ENCODE measurements at regions not wholly inside any gene's neighbourhood (a gene's known extent, or its start where the extent isn't known, plus 50 kb on each side); places are given as distances from the start of the nearest gene placed in this dataset.
A peak's percentile ranks its signal among the peaks of the same experiment; 100 is the strongest.

DNA sequence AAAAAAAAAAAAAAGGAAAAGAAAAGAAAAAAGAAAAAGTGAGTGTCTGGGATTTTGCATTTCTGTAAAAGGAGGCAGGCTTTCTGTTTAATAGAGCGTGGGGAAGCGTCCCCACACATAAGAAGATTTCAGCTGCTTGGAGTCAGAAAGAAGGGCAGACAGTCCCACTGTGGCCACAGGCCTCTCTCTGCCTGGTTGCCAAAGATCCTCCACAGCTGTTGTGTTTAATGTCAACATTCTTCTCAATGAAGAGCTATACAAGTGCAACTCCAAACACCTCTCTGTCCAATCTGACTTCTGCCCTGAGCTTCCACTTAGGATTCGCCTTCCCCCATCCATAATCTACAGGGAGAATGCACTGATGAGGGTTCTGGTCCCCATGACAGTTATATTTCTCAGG lies 64.3 kb upstream of the MLN start:
- H3K27me3 Mint-ChIP-seq, result peaks cover 28 to 41% of the 10 kb centered on the region in 2 donors
- H3K4me3 Mint-ChIP-seq, result no peak overlapping the region
- no peak for DNase-seq
- no peak overlapping the region for H3K27ac Mint-ChIP-seq
- H3K4me1 Mint-ChIP-seq, result peaks cover 0 to 1% of the 10 kb centered on the region in 2 donors
- H3K9me3 Mint-ChIP-seq, result peaks cover 9% of the 10 kb centered on the region in 2 donors
- H3K36me3 Mint-ChIP-seq, result peaks cover 0 to 5% of the 10 kb centered on the region in 2 donors
- no peak for ATAC-seq (replicated peaks)

DNA sequence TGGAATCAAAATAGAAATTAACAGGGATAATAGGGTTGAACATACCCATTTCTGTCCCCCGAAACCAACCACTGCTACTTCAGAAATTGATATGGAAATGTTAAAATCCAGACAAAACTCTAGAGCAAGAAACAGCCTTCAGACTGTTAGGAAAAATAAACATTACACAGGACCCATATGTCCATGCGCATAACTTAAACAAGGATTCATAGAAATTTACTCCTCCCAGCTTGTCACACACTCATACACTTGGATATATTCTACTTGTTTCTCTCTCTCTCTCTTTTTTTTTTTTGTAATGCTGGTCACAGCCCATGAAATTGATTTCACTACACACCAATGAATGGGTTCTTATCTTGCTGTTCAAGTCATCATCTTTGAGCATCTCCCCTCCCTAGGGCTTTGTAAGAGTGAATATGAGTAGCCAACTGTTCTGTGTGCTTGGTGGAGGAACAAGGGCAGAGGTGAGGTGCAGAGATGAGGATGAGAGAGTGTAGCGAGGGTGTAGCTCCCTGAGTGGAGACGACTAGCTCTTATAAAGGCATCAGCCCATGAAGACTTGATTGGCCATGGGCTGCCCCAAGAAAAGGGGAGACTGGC lies 61.8 kb upstream of the MLN start:
- H3K27ac Mint-ChIP-seq, result no peak overlapping the region
- peaks cover 9% of the 10 kb centered on the region in 2 donors for H3K9me3 Mint-ChIP-seq
- ATAC-seq (replicated peaks), result no peak
- H3K4me1 Mint-ChIP-seq, result peaks cover 5 to 7% of the 10 kb centered on the region in 2 donors
- no peak overlapping the region for H3K4me3 Mint-ChIP-seq
- H3K36me3 Mint-ChIP-seq, result peaks cover 0 to 5% of the 10 kb centered on the region in 2 donors
- DNase-seq, result no peak
- H3K27me3 Mint-ChIP-seq, result peaks cover 34 to 44% of the 10 kb centered on the region in 2 donors

DNA sequence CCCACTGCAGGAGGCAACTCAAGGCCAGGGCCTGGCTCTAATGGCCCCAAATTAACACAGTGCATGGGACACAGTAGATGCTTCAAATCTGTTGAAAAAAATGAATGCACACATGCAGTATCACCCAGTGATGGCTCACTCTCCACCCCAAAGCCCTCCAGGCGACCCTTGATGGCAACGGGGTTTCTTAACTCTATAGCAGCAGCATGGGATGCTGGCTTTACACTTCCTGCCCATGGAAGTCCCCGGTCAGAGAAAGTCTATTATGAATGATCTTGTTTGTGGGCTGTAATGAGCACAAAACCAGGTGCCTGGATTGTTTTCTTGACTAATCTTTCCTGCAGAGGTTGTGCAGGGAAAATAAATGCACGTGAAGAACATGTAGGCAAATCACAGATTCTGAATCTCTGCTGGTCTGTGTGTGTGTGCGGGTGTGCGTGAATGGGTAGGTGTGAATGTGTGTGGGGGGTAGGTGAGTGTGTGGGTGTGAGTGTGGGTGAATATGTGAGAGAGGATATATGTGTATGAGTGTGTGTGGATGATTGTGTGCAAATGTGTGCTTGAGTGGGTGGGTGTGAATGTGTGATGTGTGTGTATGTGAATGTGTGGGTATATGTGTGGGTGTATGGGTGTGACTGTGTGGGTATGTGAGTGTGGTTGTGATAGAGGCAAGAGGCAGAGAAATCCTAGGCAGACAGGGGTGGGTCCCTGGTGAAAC lies 60.1 kb upstream of the MLN start:
- H3K4me3 Mint-ChIP-seq, result no peak overlapping the region
- H3K27me3 Mint-ChIP-seq, result peaks cover 39 to 47% of the 10 kb centered on the region in 2 donors
- no peak for DNase-seq
- peaks cover 0 to 5% of the 10 kb centered on the region in 2 donors for H3K36me3 Mint-ChIP-seq
- H3K27ac Mint-ChIP-seq, result no peak overlapping the region
- H3K4me1 Mint-ChIP-seq, result peaks cover 6 to 8% of the 10 kb centered on the region in 2 donors
- no peak for ATAC-seq (replicated peaks)
- peaks cover 9% of the 10 kb centered on the region in 2 donors for H3K9me3 Mint-ChIP-seq

DNA sequence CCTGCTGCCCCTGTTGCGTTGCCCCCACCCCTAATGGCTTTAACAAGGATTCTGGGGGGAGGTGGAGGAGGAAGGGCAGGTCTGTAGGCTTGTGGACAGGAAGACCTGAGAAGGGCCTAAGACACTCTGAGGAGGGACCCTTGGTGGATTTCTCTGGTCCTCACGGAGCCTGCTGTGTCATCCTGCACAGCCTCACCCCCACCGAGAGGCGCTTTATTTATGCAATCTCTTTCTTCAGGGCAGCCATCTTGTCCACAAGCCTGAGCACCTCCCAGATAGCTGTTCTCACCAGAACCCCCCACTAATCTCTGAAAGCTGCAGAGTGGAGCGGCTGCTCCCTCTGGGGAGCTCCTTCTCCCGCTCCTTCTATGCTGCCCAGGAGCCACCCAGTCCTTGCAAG lies 59.3 kb upstream of the MLN start:
- peaks cover 45 to 54% of the 10 kb centered on the region in 2 donors for H3K27me3 Mint-ChIP-seq
- peaks cover 6 to 8% of the 10 kb centered on the region in 2 donors for H3K4me1 Mint-ChIP-seq
- H3K27ac Mint-ChIP-seq, result no peak overlapping the region
- H3K36me3 Mint-ChIP-seq, result peaks cover 0 to 5% of the 10 kb centered on the region in 2 donors
- H3K9me3 Mint-ChIP-seq, result peaks cover 9% of the 10 kb centered on the region in 2 donors
- H3K4me3 Mint-ChIP-seq, result no peak overlapping the region
- ATAC-seq (replicated peaks) (no peak), DNase-seq (no peak)

- peaks cover 0 to 5% of the 10 kb centered on the region in 2 donors for H3K36me3 Mint-ChIP-seq
- DNase-seq, result no peak
Measured at GRCh38 chr6:33862536-33862935, 58.7 kb upstream of the MLN start.

DNA sequence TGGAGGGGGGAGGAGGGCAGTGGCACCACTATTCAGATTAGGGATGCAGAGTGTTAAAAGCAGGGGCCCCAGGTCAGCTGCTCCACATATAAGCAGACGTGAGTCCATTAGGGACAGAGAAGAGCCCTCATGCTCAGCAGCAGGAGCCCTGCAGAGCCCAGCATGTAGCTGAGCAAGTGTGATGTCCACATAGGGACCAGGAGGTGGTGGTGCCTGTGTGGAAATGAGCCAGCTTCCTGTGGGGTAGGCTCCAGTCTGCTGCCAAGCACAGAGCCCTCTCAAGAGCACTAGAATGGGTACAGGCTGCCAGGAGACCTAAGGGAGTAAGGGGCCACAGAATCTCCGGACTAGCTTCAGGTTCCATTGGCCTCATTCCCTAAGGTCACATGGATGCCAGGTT lies 57.9 kb upstream of the MLN start:
- Mint-ChIP-seq H3K4me3 (no peak overlapping the region), H3K27ac (no peak overlapping the region)

More at GRCh38 chr6:33862536-33862935, 58.7 kb upstream of the MLN start:
- Mint-ChIP-seq H3K4me1 (peaks cover 6 to 10% of the 10 kb centered on the region in 2 donors), H3K9me3 (peaks cover 9% of the 10 kb centered on the region in 2 donors), H3K4me3 (no peak overlapping the region), H3K27ac (no peak overlapping the region), H3K27me3 (peaks cover 50 to 59% of the 10 kb centered on the region in 2 donors)
- ATAC-seq (replicated peaks), result no peak

GRCh38 chr6:33860706-33861474 lies 57.1 kb upstream of the MLN start:
- Mint-ChIP-seq H3K27me3 (peaks cover 56 to 59% of the 10 kb centered on the region in 2 donors), H3K4me1 (peaks cover 17 to 23% of the 10 kb centered on the region in 2 donors)
- no peak for ATAC-seq (replicated peaks)

More for the DNA sequence above, 57.9 kb upstream of the MLN start:
- ATAC-seq (replicated peaks) (no peak), DNase-seq (no peak)
- Mint-ChIP-seq H3K27me3 (peaks cover 56 to 64% of the 10 kb centered on the region in 2 donors), H3K36me3 (peaks cover 0 to 5% of the 10 kb centered on the region in 2 donors), H3K9me3 (peaks cover 9% of the 10 kb centered on the region in 2 donors), H3K4me1 (peaks cover 10 to 15% of the 10 kb centered on the region in 2 donors)

DNA sequence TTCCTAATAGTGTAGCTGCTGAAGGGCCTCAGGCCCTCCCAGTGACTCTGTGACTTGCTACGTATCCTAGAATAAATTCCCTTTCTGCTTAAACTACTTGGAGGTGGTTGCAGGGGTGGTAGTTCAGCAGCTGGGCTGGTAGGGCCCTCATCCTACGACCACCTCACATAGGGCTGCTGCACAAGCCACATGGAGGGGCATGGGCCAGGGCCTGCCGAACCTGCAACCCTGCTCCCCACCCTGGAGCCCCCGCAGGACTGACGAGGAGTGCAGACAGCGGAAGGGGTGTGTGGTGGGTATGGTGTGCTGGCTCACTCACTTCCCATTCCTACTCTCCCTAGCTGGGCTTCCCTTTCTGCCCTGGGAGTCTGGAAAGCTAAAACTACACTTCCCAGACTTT lies 56.2 kb upstream of the MLN start:
- Mint-ChIP-seq H3K27me3 (peaks cover 52 to 64% of the 10 kb centered on the region in 2 donors), H3K36me3 (no peaks in the 10 kb centered on the region), H3K4me3 (no peak overlapping the region), H3K9me3 (peaks cover 0 to under 1% of the 10 kb centered on the region in 2 donors), H3K27ac (no peak overlapping the region), H3K4me1 (peaks cover 21 to 27% of the 10 kb centered on the region in 2 donors)
- DNase-seq (no peak), ATAC-seq (replicated peaks) (no peak)

More at GRCh38 chr6:33860706-33861474, 57.1 kb upstream of the MLN start:
- Mint-ChIP-seq H3K9me3 (peaks cover 2 to 4% of the 10 kb centered on the region in 2 donors), H3K27ac (no peak overlapping the region), H3K4me3 (no peak overlapping the region), H3K36me3 (peaks cover 0 to 2% of the 10 kb centered on the region in 2 donors)
- DNase-seq, result no peak

- Mint-ChIP-seq H3K27me3 (peaks cover 58 to 70% of the 10 kb centered on the region in 2 donors), H3K4me1 (peaks cover 19 to 27% of the 10 kb centered on the region in 2 donors), H3K4me3 (no peak overlapping the region), H3K9me3 (no peaks in the 10 kb centered on the region), H3K27ac (no peak overlapping the region), H3K36me3 (no peaks in the 10 kb centered on the region)
- ATAC-seq (replicated peaks), result no peak
- no peak for DNase-seq
Measured at GRCh38 chr6:33858804-33859505, 55.2 kb upstream of the MLN start.

GRCh38 chr6:33857932-33858475 lies 54.2 kb upstream of the MLN start:
- Mint-ChIP-seq H3K4me1 (peaks cover 19 to 27% of the 10 kb centered on the region in 2 donors), H3K27me3 (peaks cover 53 to 71% of the 10 kb centered on the region in 2 donors)

DNA sequence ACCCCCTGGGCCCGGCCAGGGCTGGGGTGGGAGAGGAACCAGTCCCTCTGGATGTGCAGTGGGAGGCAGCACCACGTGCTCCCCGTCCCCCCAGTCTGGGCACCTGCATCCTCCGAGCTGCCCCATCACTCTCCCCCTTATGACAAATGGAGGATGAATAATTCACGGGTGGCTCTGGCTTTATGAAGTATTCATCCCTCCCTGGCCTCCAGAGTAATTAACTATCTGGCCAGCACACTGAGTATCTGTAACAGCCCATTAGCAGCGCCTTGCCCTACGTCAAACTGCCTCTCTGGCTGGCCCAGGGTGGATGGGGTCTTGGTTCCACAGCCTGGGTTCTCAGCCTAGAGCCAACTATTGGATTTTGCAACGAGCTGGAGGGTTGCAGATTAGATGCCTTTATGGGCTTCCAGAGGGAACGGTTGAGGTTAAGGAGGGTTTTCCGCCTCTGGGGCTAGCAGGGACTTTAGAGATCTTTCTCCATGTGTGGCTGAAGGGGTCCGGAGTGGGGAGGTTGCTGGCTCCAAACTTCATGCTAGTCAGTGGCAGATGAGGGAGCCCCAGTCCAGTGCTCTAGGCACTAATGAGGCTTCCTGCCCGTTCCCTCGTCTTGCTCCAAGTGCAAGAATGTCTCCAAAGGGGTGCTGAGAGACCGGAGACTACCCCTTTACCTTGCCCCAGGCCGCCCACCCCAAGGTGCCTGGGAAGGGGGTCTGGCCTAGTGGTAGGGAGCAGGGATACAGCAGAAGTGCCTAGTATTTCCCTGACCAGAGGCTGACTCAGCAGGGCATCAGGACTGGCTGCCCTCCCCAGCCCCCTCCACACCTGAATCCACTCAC lies 53.5 kb upstream of the MLN start:
- ATAC-seq (replicated peaks), result peak; percentile 4 to 6
- H3K27me3 Mint-ChIP-seq, result peaks cover 49 to 64% of the 10 kb centered on the region in 2 donors
- DNase-seq, result no peak
- H3K4me1 Mint-ChIP-seq, result peaks cover 19 to 27% of the 10 kb centered on the region in 2 donors
- H3K36me3 Mint-ChIP-seq, result no peaks in the 10 kb centered on the region
- H3K4me3 Mint-ChIP-seq, result no peak overlapping the region
- H3K9me3 Mint-ChIP-seq, result no peaks in the 10 kb centered on the region
- no peak overlapping the region for H3K27ac Mint-ChIP-seq

More at GRCh38 chr6:33857932-33858475, 54.2 kb upstream of the MLN start:
- DNase-seq (no peak), ATAC-seq (replicated peaks) (no peak)
- Mint-ChIP-seq H3K4me3 (no peak overlapping the region), H3K27ac (no peak overlapping the region), H3K36me3 (no peaks in the 10 kb centered on the region), H3K9me3 (no peaks in the 10 kb centered on the region)

DNA sequence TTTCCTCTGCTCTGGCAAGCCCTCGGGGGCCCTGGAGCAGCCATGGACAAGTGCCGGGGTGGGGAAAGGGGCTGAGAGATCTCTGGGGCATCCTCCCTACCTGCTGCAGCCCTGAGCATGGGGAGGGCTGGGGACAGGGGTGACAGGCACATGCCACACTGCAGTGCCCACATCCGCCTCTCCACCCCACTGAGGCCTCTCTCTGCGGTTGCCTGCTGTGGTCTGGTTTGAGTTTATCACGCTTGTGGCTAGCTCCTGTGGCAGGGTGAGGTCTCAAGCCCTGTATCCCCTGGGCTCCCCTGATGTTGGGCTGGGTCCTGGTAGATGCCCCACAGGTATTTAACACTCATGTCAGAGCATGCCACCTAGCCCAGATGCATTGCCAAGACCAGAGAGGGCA lies 52.9 kb upstream of the MLN start:
- Mint-ChIP-seq H3K36me3 (no peaks in the 10 kb centered on the region), H3K4me1 (peaks cover 19 to 27% of the 10 kb centered on the region in 2 donors), H3K27me3 (peaks cover 45 to 67% of the 10 kb centered on the region in 2 donors), H3K9me3 (no peaks in the 10 kb centered on the region), H3K27ac (no peak overlapping the region), H3K4me3 (no peak overlapping the region)
- ATAC-seq (replicated peaks) (peak; percentile 91 to 92), DNase-seq (peak; percentile 44)
